GM19238 (cell line): ENCODE measurements at regions not wholly inside any gene's neighbourhood (a gene's known extent, or its start where the extent isn't known, plus 50 kb on each side); places are given as distances from the start of the nearest gene placed in this dataset.
A peak's percentile ranks its signal among the peaks of the same experiment; 100 is the strongest.

Source experiments
- DNase-seq: peaks from one replicate; pipeline ENCODE4 v3.0.0; 2011; ENCODE audit warnings: low spot score; ENCODE audit not compliant: insufficient read length

GRCh38 chr12:25713264-25713663 lies 160.2 kb upstream of the LMNTD1 start:
- peak; percentile 11 for DNase-seq

- no peak for DNase-seq
These were observed 161.3 kb upstream of the LMNTD1 start for GRCh38 chr12:25714198-25714984.

GRCh38 chr12:25715102-25715501 lies 162.0 kb upstream of the LMNTD1 start:
- DNase-seq: no peak

GRCh38 chr12:25716842-25717241 lies 163.8 kb upstream of the LMNTD1 start:
- no peak for DNase-seq

- no peak for DNase-seq
These were observed 164.5 kb upstream of the LMNTD1 start for GRCh38 chr12:25717552-25717951.

- no peak for DNase-seq
These were observed 165.1 kb upstream of the LMNTD1 start for GRCh38 chr12:25718081-25718731.

GRCh38 chr12:25719505-25719904 lies 166.4 kb upstream of the LMNTD1 start:
- DNase-seq: no peak

- no peak for DNase-seq
These were observed 170.3 kb upstream of the LMNTD1 start for GRCh38 chr12:25723336-25723735.

GRCh38 chr12:25723921-25724491 lies 170.9 kb upstream of the LMNTD1 start:
- DNase-seq: no peak

GRCh38 chr12:25725470-25725869 lies 172.4 kb upstream of the LMNTD1 start:
- DNase-seq: no peak

- no peak for DNase-seq
These were observed 172.8 kb upstream of the LMNTD1 start for GRCh38 chr12:25725931-25726330.

- no peak for DNase-seq
These were observed 175.0 kb upstream of the LMNTD1 start for GRCh38 chr12:25728056-25728595.

GRCh38 chr12:25730489-25731349 lies 177.6 kb upstream of the LMNTD1 start:
- no peak for DNase-seq

- no peak for DNase-seq
These were observed 180.5 kb upstream of the LMNTD1 start for GRCh38 chr12:25733541-25733940.

- DNase-seq: no peak
These were observed 181.6 kb upstream of the LMNTD1 start for GRCh38 chr12:25734529-25735180.

GRCh38 chr12:25740617-25741016 lies 187.5 kb upstream of the LMNTD1 start:
- no peak for DNase-seq

GRCh38 chr12:25741917-25742316 lies 188.8 kb upstream of the LMNTD1 start:
- no peak for DNase-seq

GRCh38 chr12:25743679-25744215 lies 190.7 kb upstream of the LMNTD1 start:
- no peak for DNase-seq

- DNase-seq: no peak
These were observed 191.2 kb upstream of the LMNTD1 start for GRCh38 chr12:25744313-25744712.

GRCh38 chr12:25745281-25745680 lies 192.2 kb upstream of the LMNTD1 start:
- DNase-seq: no peak

- DNase-seq: no peak
These were observed 193.0 kb upstream of the LMNTD1 start for GRCh38 chr12:25746131-25746530.
